Calu3 (cell line): ENCODE measurements at regions not wholly inside any gene's neighbourhood (a gene's known extent, or its start where the extent isn't known, plus 50 kb on each side); places are given as distances from the start of the nearest gene placed in this dataset.

Source experiments
- BruUV-seq: library from RNA; stranded (reverse); fragments of 400-500 nt; replicated peaks from 2 replicates; lab custom pipeline; 2021; lab: Mats Ljungman, UMichigan
- CTCF ChIA-PET: fragments of 300-600 bp; sonication (Branson Sonifier 250); formaldehyde crosslinking; loops from one replicate; lab custom pipeline; 2022; ENCODE audit warnings: antibody characterized with exemption; lab: Charles Lee
- DNase-seq: peaks from one replicate; pipeline ENCODE4 v3.0.0; 2022
- H3K27ac Mint-ChIP-seq: one replicate; pipeline ENCODE4 v1.8.0; 2022; ENCODE audit warnings: mixed read lengths; ENCODE audit not compliant: unreplicated experiment
- H3K27me3 Mint-ChIP-seq: one replicate; pipeline ENCODE4 v1.8.0; 2022; ENCODE audit warnings: mixed read lengths; ENCODE audit not compliant: unreplicated experiment
- H3K36me3 Mint-ChIP-seq: one replicate; pipeline ENCODE4 v1.8.0; 2022; ENCODE audit warnings: mild to moderate bottlenecking, moderate library complexity, mixed read lengths; ENCODE audit not compliant: insufficient read depth, unreplicated experiment
- H3K4me1 Mint-ChIP-seq: one replicate; pipeline ENCODE4 v1.8.0; 2022; ENCODE audit warnings: mild to moderate bottlenecking, low read depth, mixed read lengths; ENCODE audit not compliant: unreplicated experiment
- H3K4me3 Mint-ChIP-seq: one replicate; pipeline ENCODE4 v1.8.0; 2022; ENCODE audit warnings: mild to moderate bottlenecking, low read depth, moderate library complexity, mixed read lengths; ENCODE audit not compliant: unreplicated experiment
- H3K9me3 Mint-ChIP-seq: one replicate; pipeline ENCODE4 v1.8.0; 2022; ENCODE audit warnings: low read depth, mixed read lengths; ENCODE audit not compliant: unreplicated experiment
- CTCF ChIP-seq: fragments of 200-600 bp; IDR thresholded peaks from one replicate; pipeline ENCODE4 v1.8.0; 2022; ENCODE audit warnings: antibody characterized with exemption; ENCODE audit not compliant: unreplicated experiment
- intact Hi-C: fragments of 100-400 bp; cut with micrococcal nuclease; formaldehyde crosslinking; loops from one replicate; pipeline ENCODE4 v1.10.0; 2022; ENCODE audit not compliant: unreplicated experiment

- H3K27ac Mint-ChIP-seq = no peak overlapping the region
- intact Hi-C loops = no loop called here
- no peak for DNase-seq
- CTCF ChIA-PET = interaction anchor here (0.6 kb wide), 2 partner anchors 214 to 274 kb away, joined by 5 to 10 read pairs; no protein-coding TSS in a partner anchor
- H3K27me3 Mint-ChIP-seq = peaks cover 24% of the 10 kb centered on the region
- BruUV-seq = no TSS peak
- H3K9me3 Mint-ChIP-seq = no peaks in the 10 kb centered on the region
- no peak overlapping the region for H3K4me3 Mint-ChIP-seq
- no peak for TF ChIP-seq CTCF
- no peaks in the 10 kb centered on the region for H3K4me1 Mint-ChIP-seq
- H3K36me3 Mint-ChIP-seq = no peaks in the 10 kb centered on the region
Observed at GRCh38 chr3:187590861-187591576, 79.2 kb downstream of the SST start.

- no peak for TF ChIP-seq CTCF
- Mint-ChIP-seq H3K4me3 (no peak overlapping the region), H3K36me3 (no peaks in the 10 kb centered on the region), H3K27ac (no peak overlapping the region), H3K9me3 (peaks cover 4% of the 10 kb centered on the region), H3K4me1 (no peaks in the 10 kb centered on the region), H3K27me3 (peaks cover 35% of the 10 kb centered on the region)
- CTCF ChIA-PET = no interaction called here
- no peak for DNase-seq
- intact Hi-C loops = no loop called here
- BruUV-seq = no TSS peak
Observed at GRCh38 chr3:187587076-187587475, 83.1 kb downstream of the SST start.

- intact Hi-C loops = no loop called here
- H3K4me1 Mint-ChIP-seq = no peaks in the 10 kb centered on the region
- CTCF ChIA-PET = no interaction called here
- H3K27me3 Mint-ChIP-seq = peaks cover 35% of the 10 kb centered on the region
- H3K4me3 Mint-ChIP-seq = no peak overlapping the region
- TF ChIP-seq CTCF = no peak
- BruUV-seq = no TSS peak
- H3K27ac Mint-ChIP-seq = no peak overlapping the region
- DNase-seq = no peak
- no peaks in the 10 kb centered on the region for H3K36me3 Mint-ChIP-seq
- peaks cover 4% of the 10 kb centered on the region for H3K9me3 Mint-ChIP-seq
Observed at GRCh38 chr3:187586226-187586625, 84.0 kb downstream of the SST start.

- no TSS peak for BruUV-seq
- H3K4me3 Mint-ChIP-seq = no peak overlapping the region
- peaks cover 20% of the 10 kb centered on the region for H3K4me1 Mint-ChIP-seq
- no peak for TF ChIP-seq CTCF
- H3K27me3 Mint-ChIP-seq = no peaks in the 10 kb centered on the region
- intact Hi-C loops = no loop called here
- H3K36me3 Mint-ChIP-seq = peaks cover 5% of the 10 kb centered on the region
- no peaks in the 10 kb centered on the region for H3K9me3 Mint-ChIP-seq
- CTCF ChIA-PET = no interaction called here
- no peak for DNase-seq
- H3K27ac Mint-ChIP-seq = no peak overlapping the region
Observed at GRCh38 chr3:187572441-187572840, 97.8 kb downstream of the SST start.
